ENCODE measurements at regions not wholly inside any gene's neighbourhood (a gene's known extent, or its start where the extent isn't known, plus 50 kb on each side); places are given as distances from the start of the nearest gene placed in this dataset.

DNA sequence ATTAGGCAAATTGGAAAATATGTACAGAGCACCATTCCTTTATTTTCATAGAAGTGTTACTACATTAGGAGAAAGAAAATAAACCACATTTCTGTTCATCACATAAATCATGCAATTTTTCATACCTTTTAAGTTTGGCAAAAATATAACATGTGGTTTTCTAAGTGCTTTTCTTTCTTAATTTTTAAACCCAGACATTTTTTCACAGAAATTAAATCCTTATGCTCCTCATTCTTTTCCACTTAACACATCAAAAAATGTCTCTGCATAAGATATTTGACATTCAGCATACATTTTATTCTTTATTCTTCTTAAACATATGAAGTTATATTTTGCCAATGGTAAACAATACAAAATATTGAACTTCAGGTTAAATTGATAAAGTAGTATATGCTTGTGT lies 826.6 kb upstream of the SLIT2 start:
- ATAC-seq (no peak), DNase-seq (ENCODE audit: missing footprints) (no peak)
- intact Hi-C loops (cut with DNase I), result no loop called here

DNA sequence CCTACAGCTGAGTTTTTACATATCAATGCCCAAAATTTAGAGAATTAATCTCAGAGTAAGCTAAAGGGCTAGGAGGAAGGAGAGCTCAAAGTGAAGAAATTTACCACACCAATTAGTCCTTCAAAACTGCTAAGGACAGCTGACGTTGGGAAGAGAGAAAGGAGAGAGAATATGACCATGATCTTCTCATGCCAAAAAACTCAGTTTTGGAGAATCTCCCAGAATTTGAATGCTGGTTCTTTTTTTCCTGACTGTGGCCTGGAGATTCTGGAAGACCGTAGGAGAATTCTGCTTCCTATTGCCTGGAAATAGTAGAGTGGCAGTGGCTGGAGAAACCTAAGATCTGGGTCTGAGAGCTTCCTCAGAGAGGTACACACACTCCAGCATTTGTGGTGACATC lies 834.4 kb upstream of the SLIT2 start:
- DNase-seq (ENCODE audit: missing footprints) (no peak), ATAC-seq (no peak)
- intact Hi-C loops (cut with DNase I), result no loop called here

DNA sequence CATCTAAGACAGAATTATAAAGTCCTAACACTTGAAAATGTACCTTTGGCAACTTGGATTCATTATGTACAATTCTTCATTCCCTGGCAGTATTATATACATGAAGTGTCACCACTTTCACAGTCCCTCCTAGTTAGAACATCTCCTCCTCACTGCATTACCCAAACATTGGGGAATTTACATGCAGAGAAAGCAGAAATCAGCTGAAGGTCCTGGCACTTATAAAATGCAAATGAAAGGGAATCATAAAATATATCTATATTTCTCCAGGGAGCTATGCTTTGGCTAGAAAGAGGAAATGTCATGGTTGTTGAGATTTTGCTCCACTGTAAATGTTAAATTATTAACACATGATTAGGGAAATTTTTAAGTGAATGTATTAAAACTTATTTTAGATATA lies 835.6 kb upstream of the SLIT2 start:
- ATAC-seq (no peak), DNase-seq (ENCODE audit: missing footprints) (no peak)
- intact Hi-C loops (cut with DNase I), result no loop called here

DNA sequence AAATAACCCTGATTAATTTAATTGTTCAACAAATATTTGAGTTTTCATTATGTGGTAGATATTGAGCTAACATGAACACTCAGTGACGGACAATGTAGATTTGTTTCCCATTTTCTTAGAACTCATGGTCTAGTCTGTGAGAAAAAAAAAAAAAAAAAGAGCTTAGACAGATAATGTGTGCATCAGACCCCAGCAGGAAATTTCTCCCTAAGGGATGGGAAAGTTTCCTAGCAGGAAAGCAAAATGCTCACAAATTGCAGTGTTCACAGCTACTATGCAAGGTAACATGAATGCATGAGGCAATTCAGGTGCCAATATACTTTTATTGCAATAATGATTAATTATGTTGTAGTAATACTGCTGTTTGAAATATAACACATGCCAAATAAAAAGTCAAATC lies 843.2 kb upstream of the SLIT2 start:
- DNase-seq (ENCODE audit: missing footprints) (no peak), ATAC-seq (no peak)
- intact Hi-C loops (cut with DNase I), result no loop called here

DNA sequence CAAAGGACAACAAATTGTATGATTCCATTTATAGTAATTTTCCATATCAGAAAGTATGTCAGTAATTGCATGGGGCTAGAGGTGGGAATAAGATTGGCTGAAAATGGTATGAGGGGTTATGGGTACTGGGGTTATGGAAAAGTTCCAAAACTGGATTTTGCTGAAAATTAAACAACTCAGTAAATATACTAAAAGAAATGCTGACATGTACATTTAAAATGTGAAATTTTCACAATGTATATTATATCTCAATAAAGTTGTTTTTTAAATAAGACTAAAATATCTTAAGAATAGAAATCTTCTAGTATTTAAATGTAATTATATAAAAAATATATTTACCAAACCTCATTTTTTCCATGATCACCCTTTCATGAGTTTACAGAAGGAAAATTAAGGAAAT lies 844.9 kb upstream of the SLIT2 start:
- DNase-seq (ENCODE audit: missing footprints), result no peak
- ATAC-seq, result no peak
- intact Hi-C loops (cut with DNase I), result no loop called here

DNA sequence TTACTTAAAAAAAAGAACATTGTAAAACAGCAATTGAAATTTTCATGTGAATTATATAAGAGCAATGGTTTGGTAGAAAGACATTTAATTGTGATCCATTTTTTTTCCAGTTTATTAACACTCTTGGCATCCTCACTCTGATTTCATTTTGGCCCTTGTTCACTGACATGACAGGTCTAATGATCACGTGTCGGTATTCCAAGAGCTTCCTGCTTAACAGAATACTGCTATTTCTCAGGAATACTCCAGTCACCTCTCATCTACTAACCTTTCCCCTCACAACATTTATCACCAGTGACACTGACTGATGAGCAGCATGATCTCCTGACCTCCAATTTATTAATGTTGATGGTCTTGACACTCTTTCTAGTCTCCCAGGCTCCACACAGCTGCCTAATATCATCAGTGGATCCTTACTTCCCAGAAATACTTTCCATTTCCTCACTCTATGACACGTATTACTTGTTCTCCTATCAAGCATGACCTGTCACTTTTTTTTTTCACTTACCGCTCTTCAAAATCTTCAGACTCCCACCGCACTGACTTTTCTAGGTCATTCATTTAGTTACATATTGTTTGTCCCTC lies 847.8 kb upstream of the SLIT2 start:
- intact Hi-C loops (cut with DNase I), result no loop called here
- DNase-seq (ENCODE audit: missing footprints) (no peak), ATAC-seq (no peak)

DNA sequence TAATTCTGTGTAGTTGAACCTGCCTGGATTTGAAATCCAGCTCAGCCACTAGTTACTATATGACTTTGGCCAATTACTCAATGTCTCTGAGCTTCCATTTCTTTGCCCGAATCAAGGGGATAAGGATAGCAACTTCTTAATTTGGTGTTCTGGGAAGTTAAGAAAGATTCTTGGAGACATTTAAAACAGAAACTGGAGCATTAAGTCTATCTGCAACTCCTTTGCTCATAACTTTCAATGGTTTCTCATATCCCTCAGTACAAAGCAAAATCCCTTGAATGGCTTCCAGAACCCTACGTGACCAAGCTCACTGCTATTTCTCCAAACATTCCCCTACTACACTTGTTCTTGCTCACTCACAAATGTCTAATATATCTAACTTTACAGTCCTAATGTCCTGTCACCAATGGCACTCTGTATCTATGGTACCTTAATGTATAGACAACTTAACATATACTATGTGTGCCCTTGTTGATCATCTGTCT lies 849.1 kb upstream of the SLIT2 start:
- intact Hi-C loops (cut with DNase I), result no loop called here
- no peak for ATAC-seq
- DNase-seq (ENCODE audit: missing footprints), result no peak

- intact Hi-C loops (cut with DNase I), result no loop called here
- ATAC-seq (no peak), DNase-seq (ENCODE audit: missing footprints) (no peak)
Measured at GRCh38 chr4:19401301-19402080, 850.2 kb upstream of the SLIT2 start.

GRCh38 chr4:19400820-19401219 lies 850.9 kb upstream of the SLIT2 start:
- intact Hi-C loops (cut with DNase I), result no loop called here
- DNase-seq (ENCODE audit: missing footprints) (no peak), ATAC-seq (no peak)

DNA sequence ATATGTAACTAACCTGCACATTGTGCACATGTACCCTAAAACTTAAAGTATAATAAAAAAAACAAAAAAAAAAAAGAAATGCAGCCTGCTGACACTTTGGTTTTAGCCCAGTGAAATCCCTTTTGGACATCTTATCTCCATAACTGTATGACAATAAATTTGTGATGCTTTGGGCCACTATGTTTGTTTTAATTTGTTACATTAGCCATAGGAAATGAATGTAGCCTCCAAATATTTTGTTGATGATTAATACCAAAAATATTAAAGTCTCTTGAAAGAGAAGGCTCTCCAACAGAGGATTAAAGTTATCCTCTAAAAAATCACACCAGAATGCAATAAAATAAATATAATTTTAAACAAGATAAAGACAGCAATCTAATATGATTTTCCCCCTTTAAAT lies 852.7 kb upstream of the SLIT2 start:
- DNase-seq (ENCODE audit: missing footprints) (no peak), ATAC-seq (no peak)
- intact Hi-C loops (cut with DNase I), result no loop called here

- DNase-seq (ENCODE audit: missing footprints), result no peak
- intact Hi-C loops (cut with DNase I), result no loop called here
- no peak for ATAC-seq
Measured at GRCh38 chr4:19386786-19387185, 864.9 kb upstream of the SLIT2 start.

DNA sequence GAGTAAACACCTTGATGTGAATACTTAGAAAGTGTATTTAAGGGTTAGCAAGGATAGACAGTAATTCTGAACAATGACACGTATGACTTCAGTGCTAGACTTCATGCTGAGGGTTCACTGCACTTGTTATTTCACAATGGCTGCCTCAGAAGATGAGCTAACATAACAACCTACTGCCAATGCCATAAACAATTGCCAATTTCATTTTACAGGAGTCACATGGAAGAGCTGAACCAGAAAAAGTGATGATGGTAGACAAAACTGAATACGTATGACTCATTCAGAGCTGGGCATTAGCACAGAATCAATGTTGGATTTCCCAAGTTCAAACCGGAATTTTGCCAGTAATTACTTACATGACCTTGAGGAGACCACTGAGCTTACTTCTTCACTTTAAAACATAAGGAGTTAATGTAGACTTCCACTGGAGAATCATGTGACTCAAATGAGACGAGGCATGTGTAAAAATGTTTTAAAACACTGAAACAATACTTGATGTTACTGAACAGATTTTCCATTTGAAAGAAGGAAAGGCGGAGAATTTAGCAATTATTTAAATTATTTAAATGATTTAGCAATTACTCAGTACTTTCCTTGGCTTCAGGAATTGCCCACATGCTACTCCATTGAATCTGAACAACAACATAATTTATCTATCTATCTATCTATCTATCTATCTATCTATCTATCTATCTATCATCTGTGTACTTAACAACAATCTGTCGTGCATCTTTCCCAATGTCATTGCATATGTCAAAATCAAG lies 868.5 kb upstream of the SLIT2 start:
- no peak for ATAC-seq
- DNase-seq (ENCODE audit: missing footprints), result no peak
- intact Hi-C loops (cut with DNase I), result no loop called here

GRCh38 chr4:19381068-19381467 lies 870.6 kb upstream of the SLIT2 start:
- no peak for ATAC-seq
- no peak for DNase-seq (ENCODE audit: missing footprints)
- intact Hi-C loops (cut with DNase I), result no loop called here

DNA sequence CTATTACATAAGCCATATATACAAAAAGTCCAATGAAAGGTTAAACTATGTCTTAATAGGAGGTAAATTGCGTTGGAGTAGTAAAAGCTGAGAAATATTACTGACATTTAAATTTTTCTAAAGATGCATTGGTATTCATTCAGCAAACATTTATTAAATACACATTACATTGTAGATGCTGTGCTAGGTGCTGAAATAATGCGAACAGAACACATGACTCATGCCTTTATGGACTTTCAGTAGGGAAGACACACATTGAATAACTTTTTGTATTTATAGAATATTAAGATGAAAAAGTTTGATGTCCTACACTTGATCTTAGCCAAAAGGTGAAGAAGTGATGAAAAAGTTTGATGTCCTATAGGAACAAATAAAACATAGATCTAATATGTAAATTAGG lies 871.1 kb upstream of the SLIT2 start:
- intact Hi-C loops (cut with DNase I), result no loop called here
- DNase-seq (ENCODE audit: missing footprints), result no peak
- no peak for ATAC-seq

DNA sequence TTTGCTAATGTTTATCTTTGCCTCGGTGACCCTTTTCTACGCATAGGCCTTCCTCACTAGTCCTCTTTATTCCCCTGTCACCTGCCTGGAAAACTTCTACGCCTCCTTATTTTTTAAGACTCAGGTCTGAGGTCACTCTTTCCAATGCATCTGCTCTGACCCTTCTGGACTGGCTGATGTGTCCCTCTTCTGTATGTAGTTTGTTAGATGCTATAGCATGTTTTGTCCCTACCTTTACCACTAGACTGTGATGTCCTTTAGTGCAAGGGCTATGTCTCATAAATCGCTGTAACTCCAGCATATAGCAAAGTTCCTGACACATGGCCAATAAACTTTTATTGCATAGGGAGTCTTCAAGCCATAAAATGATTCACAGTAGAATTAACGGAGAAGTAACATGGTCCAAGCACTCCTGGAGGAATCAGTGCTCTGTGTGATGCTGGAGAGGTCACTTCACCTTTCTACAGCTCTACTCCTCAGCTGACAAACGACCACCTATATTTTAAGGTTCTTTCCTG lies 872.5 kb upstream of the SLIT2 start:
- no peak for DNase-seq (ENCODE audit: missing footprints)
- ATAC-seq, result no peak
- intact Hi-C loops (cut with DNase I), result no loop called here

DNA sequence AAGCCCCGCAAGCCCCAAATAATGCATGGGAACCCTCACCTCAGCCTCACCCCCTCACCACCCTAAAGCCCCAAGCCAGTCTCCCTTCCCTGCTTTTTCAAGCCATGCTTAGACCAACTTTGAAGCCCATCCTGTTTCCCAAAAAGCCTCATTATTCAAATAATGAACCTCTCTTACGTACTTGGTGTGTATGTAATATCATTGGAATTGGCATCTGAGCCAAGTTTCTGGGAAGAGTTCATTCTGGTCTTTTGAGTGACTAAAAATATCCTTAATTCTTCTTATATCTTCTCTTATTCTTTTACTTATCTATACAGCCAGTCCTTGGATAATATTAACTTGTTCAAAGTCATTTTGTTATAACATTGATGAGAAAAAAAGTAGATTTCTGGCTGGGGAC lies 875.8 kb upstream of the SLIT2 start:
- ATAC-seq (no peak), DNase-seq (ENCODE audit: missing footprints) (no peak)
- intact Hi-C loops (cut with DNase I), result no loop called here

DNA sequence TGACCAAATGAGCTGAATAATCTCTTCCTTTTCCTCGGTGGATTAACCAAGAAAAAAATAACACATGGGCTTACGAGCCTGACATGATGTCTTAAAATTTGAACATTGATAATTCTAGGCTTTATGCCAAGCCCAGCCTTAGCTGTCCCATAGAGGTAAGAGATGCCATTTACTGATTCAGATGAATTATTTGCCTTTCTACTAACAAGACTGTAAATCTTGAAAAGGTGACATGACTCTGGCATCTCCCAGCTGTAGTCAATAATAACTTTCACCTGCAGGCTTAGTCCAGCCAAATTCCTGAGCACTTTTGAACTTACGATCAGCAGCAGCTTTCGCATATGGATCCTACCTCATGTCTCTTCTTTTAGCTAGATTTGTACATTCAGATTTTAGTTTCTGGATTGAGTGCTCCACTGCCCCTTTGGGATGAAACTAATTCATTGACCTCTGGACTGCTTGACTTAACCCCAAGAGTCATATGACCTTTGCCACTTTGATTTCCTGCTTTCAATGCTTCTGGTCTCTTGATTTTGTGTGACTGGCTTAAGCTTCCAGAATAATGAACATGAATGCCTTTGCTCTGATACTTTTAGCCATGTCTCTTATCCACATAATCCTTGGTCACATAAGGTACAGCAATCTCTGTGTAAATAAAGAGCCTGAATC lies 876.4 kb upstream of the SLIT2 start:
- intact Hi-C loops (cut with DNase I), result no loop called here
- DNase-seq (ENCODE audit: missing footprints) (no peak), ATAC-seq (no peak)

- intact Hi-C loops (cut with DNase I), result no loop called here
- DNase-seq (ENCODE audit: missing footprints) (no peak), ATAC-seq (no peak)
Measured at GRCh38 chr4:19372390-19372789, 879.3 kb upstream of the SLIT2 start.

DNA sequence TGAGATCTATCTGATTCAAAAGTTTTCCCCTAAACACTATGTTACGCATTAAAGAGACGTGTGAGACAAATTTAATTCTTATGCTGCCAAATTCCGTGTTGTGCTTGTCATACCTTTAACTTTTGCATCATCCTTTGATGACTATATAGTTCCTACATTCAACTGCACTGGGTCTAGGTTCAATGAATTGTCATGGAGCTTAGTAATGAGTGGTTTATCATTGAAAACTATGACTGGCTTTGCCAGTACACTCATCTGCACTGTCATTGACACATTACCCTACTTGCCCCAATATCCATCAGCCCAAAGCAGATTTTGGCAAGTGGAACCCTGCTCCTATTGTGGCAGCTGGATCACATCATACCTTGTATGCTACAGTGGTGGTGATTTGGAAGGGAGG lies 882.9 kb upstream of the SLIT2 start:
- DNase-seq (ENCODE audit: missing footprints) (no peak), ATAC-seq (no peak)
- intact Hi-C loops (cut with DNase I), result no loop called here
